ENCODE measurements at regions not wholly inside any gene's neighbourhood (a gene's known extent, or its start where the extent isn't known, plus 50 kb on each side); places are given as distances from the start of the nearest gene placed in this dataset.

GRCh38 chr6:104253236-104253635 is 606.5 kb downstream of the HACE1 start:
- no peak for TF ChIP-seq CTCF (IDR thresholded peaks at IDR 0.05; ENCODE audit: low read depth, low read length)
- no peak for TF ChIP-seq EZH2phosphoT487 (IDR thresholded peaks at IDR 0.05; ENCODE audit: low read depth)
